ENCODE measurements at regions not wholly inside any gene's neighbourhood (a gene's known extent, or its start where the extent isn't known, plus 50 kb on each side); places are given as distances from the start of the nearest gene placed in this dataset.

GRCh38 chr2:237214963-237215362, 129.3 kb downstream of the COPS8 start:
- 73 to 91% (median 85%) methylated on average over 2 of the region's 2 CpGs for WGBS, 5 donors
- no peak overlapping the region for H3K4me3 ChIP-seq
- H3K9me3 ChIP-seq, result no peaks in the 10 kb centered on the region
- no peak for DNase-seq
- no peaks in the 10 kb centered on the region for H3K36me3 ChIP-seq
- intact Hi-C loops (cut with DNase I; ENCODE audit: low total_unique reads), result no loop called here
- H3K4me1 ChIP-seq, result peaks cover 0 to 6% (median 0%) of the 10 kb centered on the region in 4 donors
- peaks cover 0 to 5% (median 0%) of the 10 kb centered on the region in 3 donors for H3K27me3 ChIP-seq
- TF ChIP-seq EP300 (IDR thresholded peaks at IDR 0.05) (no peak), POLR2AphosphoS5 (IDR thresholded peaks at IDR 0.05) (no peak), POLR2A (IDR thresholded peaks at IDR 0.05) (no peak)
- TF ChIP-seq, protein P1, sequence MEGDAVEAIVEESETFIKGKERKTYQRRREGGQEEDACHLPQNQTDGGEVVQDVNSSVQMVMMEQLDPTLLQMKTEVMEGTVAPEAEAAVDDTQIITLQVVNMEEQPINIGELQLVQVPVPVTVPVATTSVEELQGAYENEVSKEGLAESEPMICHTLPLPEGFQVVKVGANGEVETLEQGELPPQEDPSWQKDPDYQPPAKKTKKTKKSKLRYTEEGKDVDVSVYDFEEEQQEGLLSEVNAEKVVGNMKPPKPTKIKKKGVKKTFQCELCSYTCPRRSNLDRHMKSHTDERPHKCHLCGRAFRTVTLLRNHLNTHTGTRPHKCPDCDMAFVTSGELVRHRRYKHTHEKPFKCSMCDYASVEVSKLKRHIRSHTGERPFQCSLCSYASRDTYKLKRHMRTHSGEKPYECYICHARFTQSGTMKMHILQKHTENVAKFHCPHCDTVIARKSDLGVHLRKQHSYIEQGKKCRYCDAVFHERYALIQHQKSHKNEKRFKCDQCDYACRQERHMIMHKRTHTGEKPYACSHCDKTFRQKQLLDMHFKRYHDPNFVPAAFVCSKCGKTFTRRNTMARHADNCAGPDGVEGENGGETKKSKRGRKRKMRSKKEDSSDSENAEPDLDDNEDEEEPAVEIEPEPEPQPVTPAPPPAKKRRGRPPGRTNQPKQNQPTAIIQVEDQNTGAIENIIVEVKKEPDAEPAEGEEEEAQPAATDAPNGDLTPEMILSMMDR (IDR thresholded peaks at IDR 0.05), result no peak
- no peak overlapping the region for H3K27ac ChIP-seq

- Histone ChIP-seq H3K27me3 (peaks cover 0 to 5% (median 4%) of the 10 kb centered on the region in 3 donors), H3K4me3 (no peak overlapping the region), H3K9me3 (no peaks in the 10 kb centered on the region), H3K4me1 (peaks cover 0 to 21% (median 6%) of the 10 kb centered on the region in 4 donors), H3K27ac (no peak overlapping the region), H3K36me3 (no peaks in the 10 kb centered on the region)
- TF ChIP-seq, protein P1 (IDR thresholded peaks at IDR 0.05), result no peak
- TF ChIP-seq EP300 (IDR thresholded peaks at IDR 0.05), result no peak
- TF ChIP-seq POLR2AphosphoS5 (IDR thresholded peaks at IDR 0.05), result no peak
- TF ChIP-seq POLR2A (IDR thresholded peaks at IDR 0.05), result no peak
- intact Hi-C loops (cut with DNase I; ENCODE audit: low total_unique reads), result no loop called here
- DNase-seq, result no peak
- 63 to 80% (median 77%) methylated on average over 7 of the region's 7 CpGs for WGBS, 5 donors
These were observed 132.4 kb downstream of the COPS8 start for GRCh38 chr2:237217995-237218616.

DNA sequence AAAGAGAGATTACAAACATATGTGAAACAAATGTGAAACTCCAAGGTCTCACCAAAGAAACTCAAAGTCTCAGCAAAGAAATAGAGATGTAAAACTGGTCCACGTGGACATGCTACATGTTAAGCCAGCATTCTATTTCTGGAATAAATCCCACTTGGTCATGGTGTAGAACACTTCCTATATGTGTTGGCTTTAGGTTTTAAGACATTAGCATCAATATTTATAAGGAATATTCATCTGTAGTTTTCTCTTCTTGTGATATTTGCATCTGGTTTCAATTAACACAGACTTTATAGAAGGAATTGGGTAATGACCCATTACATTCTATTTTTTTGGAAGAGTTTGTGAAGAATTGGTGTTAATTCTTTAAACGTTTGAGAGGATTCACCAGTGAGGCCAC, 133.1 kb downstream of the COPS8 start:
- Histone ChIP-seq H3K27me3 (peaks cover 0 to 5% (median 4%) of the 10 kb centered on the region in 3 donors), H3K4me3 (no peak overlapping the region), H3K9me3 (no peaks in the 10 kb centered on the region), H3K36me3 (no peaks in the 10 kb centered on the region), H3K4me1 (peaks cover 0 to 22% (median 9%) of the 10 kb centered on the region in 4 donors), H3K27ac (no peak overlapping the region)
- 68 to 77% (median 69%) methylated on average over 2 of the region's 2 CpGs for WGBS, 5 donors
- intact Hi-C loops (cut with DNase I; ENCODE audit: low total_unique reads), result no loop called here
- TF ChIP-seq POLR2AphosphoS5 (IDR thresholded peaks at IDR 0.05), result no peak
- TF ChIP-seq, protein P1 (IDR thresholded peaks at IDR 0.05), result no peak
- peak in 1 of 2 donors; percentile 57 for DNase-seq

DNA sequence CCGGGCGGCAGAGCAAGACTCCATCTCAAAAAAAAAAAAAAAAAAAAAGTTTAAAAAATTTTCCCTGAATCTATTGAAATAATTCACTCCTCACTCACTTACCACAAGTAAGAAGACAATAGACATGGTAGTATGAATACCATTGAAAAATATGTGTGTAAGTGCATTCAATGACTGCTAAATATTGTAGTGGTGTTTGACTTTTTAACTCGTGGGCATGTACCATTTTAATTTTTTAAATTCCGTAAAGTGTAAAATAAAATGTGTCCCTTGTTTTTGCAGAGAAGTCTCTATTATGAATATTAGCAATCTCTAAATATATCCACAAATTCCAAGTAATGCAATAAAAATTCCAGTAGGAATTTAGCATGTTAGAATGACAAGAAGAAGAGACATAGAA, 134.1 kb downstream of the COPS8 start:
- H3K4me3 ChIP-seq, result no peak overlapping the region
- peaks cover 0 to 25% (median 11%) of the 10 kb centered on the region in 4 donors for H3K4me1 ChIP-seq
- no peak overlapping the region for H3K27ac ChIP-seq
- no peaks in the 10 kb centered on the region for H3K36me3 ChIP-seq
- WGBS, 5 donors, result 83 to 93% (median 84%) methylated on average over 2 to 4 of the region's 4 CpGs
- DNase-seq, result no peak
- intact Hi-C loops (cut with DNase I; ENCODE audit: low total_unique reads), result no loop called here
- H3K27me3 ChIP-seq, result peaks cover 0 to 5% (median 4%) of the 10 kb centered on the region in 3 donors
- TF ChIP-seq POLR2A (IDR thresholded peaks at IDR 0.05) (no peak), EP300 (IDR thresholded peaks at IDR 0.05) (no peak), POLR2AphosphoS5 (IDR thresholded peaks at IDR 0.05) (no peak)
- TF ChIP-seq, protein P1 (IDR thresholded peaks at IDR 0.05), result no peak
- no peaks in the 10 kb centered on the region for H3K9me3 ChIP-seq

Data from stomach (tissue), 8 donors.